ENCODE measurements at regions not wholly inside any gene's neighbourhood (a gene's known extent, or its start where the extent isn't known, plus 50 kb on each side); places are given as distances from the start of the nearest gene placed in this dataset.

GRCh38 chr12:38141239-38141638 is 175.3 kb upstream of the ALG10B start:
- DNase-seq, result no peak

DNA sequence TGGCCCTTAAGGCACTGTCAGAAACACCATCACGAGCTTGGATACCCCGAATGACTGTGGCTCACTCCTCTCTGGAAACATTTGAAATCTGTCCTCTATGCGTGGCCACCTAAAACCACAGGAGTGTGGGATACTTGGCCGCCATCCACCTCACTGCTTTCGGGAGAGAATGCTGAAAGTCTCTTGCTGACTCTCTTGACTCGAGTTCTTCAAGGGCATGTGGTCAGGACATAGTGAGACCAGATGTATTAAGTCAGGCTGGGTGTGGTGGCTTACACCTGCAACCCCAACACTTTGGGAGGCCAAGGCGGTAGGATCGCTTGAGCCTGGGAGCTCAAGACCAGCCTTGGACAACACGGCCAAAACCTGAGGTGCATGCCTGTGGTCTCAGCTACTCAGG is 174.7 kb upstream of the ALG10B start:
- DNase-seq, result no peak

- DNase-seq, result no peak
Observed at GRCh38 chr12:38142974-38143373, 173.6 kb upstream of the ALG10B start.

DNA sequence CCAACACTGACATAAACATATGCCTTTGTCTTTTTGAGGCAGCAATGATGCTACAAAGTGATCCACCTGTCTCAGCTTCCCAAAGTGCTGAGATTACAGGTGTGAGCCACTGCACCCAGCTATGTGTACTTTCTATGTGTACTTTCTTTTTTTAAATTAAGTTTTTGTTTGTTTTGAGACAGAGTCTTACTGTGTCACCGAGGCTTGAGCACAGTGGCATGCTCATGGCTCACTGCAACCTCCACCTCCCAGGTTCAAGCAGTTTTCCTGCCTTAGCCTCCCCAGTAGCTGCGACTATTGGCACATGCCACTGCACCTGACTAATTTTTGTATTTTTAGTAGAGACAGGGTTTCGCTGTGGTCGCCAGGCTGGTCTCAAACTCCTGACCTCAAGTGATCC is 172.5 kb upstream of the ALG10B start:
- DNase-seq, result no peak

- DNase-seq, result no peak
Observed at GRCh38 chr12:38144601-38145436, 171.8 kb upstream of the ALG10B start.

DNA sequence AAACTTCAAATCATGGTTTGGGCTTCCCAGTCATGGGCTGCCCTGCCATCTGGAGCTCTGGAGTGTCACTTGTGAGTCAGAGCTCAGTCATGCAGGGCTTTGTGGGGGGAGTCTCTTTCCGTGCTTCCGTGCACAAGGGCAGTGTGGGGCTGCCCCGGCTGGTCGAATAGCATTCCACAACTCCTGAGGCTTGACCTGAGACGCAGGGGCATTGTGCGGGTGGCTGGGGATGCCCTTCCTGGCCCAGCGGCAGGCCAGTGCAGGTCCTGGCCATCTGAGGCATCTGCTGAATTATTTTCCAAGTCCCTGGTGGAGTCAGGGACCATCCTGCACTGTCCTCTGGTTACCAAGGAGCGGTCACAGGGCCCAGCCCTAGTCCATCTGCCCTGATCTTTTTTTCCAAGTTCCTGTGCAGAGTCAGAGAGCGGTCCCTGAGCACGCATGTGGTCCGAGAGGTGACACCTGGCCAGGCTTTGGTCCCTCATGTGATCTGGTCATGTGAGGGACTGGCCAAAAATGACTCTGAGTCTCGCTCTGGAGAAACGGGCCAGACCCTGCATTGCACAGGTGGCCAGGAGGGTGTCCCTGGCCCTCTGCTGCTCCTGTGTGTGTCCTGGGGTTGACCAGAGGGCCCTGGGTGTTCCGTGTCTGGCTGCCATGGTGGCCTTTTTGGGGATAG is 167.0 kb upstream of the ALG10B start:
- no peak for DNase-seq

- DNase-seq, result no peak
Observed at GRCh38 chr12:38151991-38152700, 164.4 kb upstream of the ALG10B start.

GRCh38 chr12:38152816-38153736 is 163.5 kb upstream of the ALG10B start:
- no peak for DNase-seq

GRCh38 chr12:38153737-38154061 is 162.9 kb upstream of the ALG10B start:
- DNase-seq, result no peak

DNA sequence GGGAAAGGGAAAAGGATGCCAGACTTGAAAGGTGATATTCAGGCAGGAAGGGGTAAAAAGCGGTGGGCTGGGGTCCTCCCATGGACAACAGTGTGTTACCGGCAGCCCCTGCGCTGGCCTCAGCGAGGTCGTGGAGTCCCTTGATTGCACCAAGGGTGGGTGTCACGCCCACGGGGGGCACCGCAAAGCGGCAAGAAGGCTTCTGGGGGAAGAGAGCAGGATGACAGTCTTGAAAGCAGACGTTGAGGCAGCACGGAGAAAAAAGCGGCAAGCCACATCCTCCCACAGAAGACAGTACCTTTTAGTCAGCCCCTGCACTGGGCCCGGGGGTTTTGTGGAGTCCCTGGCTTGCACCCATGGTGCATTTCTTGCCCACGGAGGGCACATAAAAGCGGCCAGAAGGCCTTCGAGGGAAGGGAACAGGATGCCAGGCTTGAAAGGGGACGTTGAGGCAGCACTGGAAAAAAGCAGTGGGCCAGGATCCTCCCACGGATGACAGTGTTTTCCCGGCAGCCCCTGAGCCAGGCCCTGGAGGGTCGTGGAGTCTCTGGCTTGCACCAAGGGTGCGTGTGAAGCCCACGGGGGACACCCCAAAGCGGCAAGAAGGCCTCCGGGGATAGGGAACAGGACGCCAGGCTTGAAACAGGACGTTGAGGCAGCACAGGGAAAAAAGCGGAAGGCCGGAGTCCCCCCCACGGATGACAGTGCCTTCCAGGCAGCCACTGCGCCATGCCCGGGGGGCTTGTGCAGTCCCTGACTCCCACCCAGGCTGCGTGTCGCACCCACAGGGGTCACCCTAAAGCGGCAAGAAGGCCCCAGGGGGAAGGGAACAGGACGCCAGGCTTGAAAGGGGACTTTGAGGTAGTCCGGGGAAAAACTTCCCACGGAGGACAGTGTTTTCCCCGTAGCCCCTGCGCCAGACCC is 162.2 kb upstream of the ALG10B start:
- no peak for DNase-seq

- no peak for DNase-seq
Observed at GRCh38 chr12:38155020-38155395, 161.6 kb upstream of the ALG10B start.

GRCh38 chr12:38155526-38156496 is 160.8 kb upstream of the ALG10B start:
- DNase-seq, result no peak

- no peak for DNase-seq
Observed at GRCh38 chr12:38156497-38157245, 159.9 kb upstream of the ALG10B start.

GRCh38 chr12:38157274-38157932 is 159.2 kb upstream of the ALG10B start:
- no peak for DNase-seq

DNA sequence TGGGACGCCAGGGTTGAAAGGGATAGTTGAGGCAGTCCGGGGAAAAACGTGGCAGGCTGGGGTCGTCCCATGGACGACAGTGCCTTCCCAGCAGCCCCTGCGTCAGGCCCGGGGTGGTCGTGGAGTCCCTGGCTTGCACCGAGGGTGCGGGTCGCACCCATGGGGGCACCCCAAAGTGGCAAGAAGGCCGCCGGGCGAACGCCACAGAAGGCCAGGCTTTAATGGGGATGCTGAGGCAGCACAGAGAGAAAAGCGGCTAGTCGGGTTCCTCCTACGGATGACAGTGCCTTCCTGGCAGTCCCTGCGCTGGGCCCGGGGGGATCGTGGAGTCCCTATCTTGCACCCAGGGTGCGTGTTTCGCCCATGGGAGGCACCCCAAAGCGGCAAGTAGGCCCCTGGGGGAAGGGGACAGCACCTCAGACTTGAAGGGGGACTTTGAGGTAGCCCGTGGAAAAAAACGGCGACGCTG is 158.6 kb upstream of the ALG10B start:
- no peak for DNase-seq

DNA sequence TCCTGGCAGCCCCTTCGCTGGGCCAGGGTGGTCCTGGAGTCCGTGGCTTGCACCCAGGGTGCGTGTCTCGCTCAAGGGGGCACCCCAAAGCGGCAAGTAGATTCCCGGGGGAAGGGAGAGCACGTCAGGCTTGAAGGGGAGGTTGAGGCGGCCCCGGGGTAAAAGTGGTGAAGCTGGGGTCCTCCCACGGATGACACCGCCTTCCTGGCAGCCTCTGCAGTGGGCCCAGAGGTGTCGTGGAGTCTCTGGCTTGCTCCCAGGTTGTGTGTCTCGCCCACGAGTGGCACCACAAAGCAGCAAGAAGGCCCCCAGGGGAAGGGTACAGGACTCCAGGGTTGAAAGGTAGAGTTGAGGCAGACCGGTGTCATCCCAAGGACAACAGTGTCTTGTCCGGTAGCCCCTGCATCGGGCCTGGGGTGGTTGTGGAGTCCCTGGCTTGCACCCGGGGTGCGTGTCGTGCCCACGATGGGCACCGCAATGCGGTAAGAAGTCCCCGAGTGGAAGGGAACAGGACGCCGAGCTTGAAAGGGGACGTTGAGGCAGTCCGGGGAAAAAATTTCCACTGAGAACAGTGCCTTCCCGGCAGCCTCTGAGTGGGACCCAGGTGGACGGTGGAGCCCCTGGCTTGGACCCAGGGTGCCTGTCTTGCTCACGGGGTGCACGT is 158.0 kb upstream of the ALG10B start:
- no peak for DNase-seq

GRCh38 chr12:38159092-38159551 is 157.5 kb upstream of the ALG10B start:
- no peak for DNase-seq

DNA sequence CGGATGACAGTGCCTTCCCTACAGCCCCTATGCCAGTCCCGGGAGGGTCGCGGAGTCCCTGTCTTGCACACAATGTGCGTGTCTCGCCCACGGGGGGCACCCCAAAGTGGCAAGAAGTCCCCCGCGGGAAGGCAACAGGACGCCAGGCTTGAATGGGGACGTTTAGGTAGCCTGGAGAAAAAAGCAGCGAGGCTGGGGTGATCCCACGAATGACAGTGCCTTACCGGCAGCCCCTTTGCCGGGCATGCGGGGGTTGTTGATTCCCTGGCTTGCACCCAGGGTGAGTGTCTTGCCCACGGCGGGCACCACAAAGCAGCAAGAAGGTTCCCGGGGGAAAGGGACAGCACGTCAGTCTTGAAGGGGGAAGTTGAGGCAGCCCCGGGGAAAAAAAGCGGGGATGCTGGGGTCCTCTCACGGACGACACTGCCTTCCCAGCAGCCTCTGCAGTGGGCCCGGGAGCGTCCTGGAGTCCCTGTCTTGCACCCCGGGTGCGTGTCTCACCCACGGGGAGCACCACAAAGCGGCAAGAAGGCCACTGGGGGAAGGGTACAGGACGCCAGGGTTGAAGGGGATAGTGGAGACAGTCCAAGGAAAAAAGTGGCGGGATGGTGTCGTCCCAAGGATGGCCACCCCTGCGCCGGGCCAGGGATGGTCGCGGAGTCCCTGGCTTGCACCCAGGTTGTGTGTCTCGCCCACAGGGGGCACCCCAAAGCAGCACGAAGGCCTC is 156.8 kb upstream of the ALG10B start:
- no peak for DNase-seq

All from hematopoietic multipotent progenitor cell treated with erythropoietin and hydrocortisone succinate and interleukin-3 and kit ligand, for 6 days (in vitro differentiated cells).